GM23338 (cell line): ENCODE measurements at regions not wholly inside any gene's neighbourhood (a gene's known extent, or its start where the extent isn't known, plus 50 kb on each side); places are given as distances from the start of the nearest gene placed in this dataset.
"Not testable (repeated sequence)": the region's sequence is repeated elsewhere in the genome, so short reads cannot be mapped to it uniquely, and the experiment has no call there.

Experiments
- CTCF ChIP-seq, 2 experiments: fragments of 200-600 bp in 1 of 2; sonication (generic) in 1 of 2; conservative IDR thresholded peaks; 2 replicates each; pipeline versions ENCODE4 v1.5.1 to v1.6.1; 2016 to 2017; ENCODE audit warnings: antibody characterized with exemption in 2 of 2, low read depth in 2 of 2, mild to moderate bottlenecking in 2 of 2, moderate library complexity in 1 of 2
- ETS1 ChIP-seq: IDR thresholded peaks from 2 replicates; pipeline ENCODE4 v1.6.1; 2016; ENCODE audit warnings: antibody characterized with exemption
- EZH2 ChIP-seq: fragments of 200-600 bp; sonication (generic); IDR thresholded peaks from one replicate; pipeline ENCODE4 v1.8.0; 2017; ENCODE audit warnings: antibody characterized with exemption, mild to moderate bottlenecking, low read depth; ENCODE audit not compliant: unreplicated experiment
- EZH2phosphoT487 ChIP-seq: fragments of 200-600 bp; sonication (generic); IDR thresholded peaks from one replicate; pipeline ENCODE4 v1.8.1; 2018; ENCODE audit warnings: antibody characterized with exemption; ENCODE audit not compliant: unreplicated experiment
- POLR2AphosphoS5 ChIP-seq: IDR thresholded peaks from 2 replicates; pipeline ENCODE4 v1.6.1; 2016; ENCODE audit warnings: antibody characterized with exemption, low read depth
- REST ChIP-seq: IDR thresholded peaks from one replicate; pipeline ENCODE4 v1.6.1; 2018; ENCODE audit warnings: antibody characterized with exemption; ENCODE audit not compliant: unreplicated experiment
- ZNF114 ChIP-seq: fragments of 250-450 bp; sonication (Bioruptor Pico); IDR thresholded peaks from 2 replicates; pipeline ENCODE4 v1.5.0; 2020; ENCODE audit warnings: mild to moderate bottlenecking, moderate library complexity

GRCh38 chr10:29810231-29810630, 175.5 kb upstream of the SVIL start:
- not testable (repeated sequence) for TF ChIP-seq CTCF (conservative IDR thresholded peaks at IDR 0.05; ENCODE audit: low read depth in 2 of 2); EZH2phosphoT487; POLR2AphosphoS5; EZH2; REST; ETS1; ZNF114 (CRISPR knock-in tag)
